DMS114 treated with DMSO at 0.1 percent for 48 hours (cell line): ENCODE measurements at regions not wholly inside any gene's neighbourhood (a gene's known extent, or its start where the extent isn't known, plus 50 kb on each side); places are given as distances from the start of the nearest gene placed in this dataset.
A peak's percentile ranks its signal among the peaks of the same experiment; 100 is the strongest.

Experiments
- DNase-seq: peaks from one replicate; lab custom pipeline; 2025; ENCODE audit not compliant: unreplicated experiment; lab: John Stamatoyannopoulos, UW

DNA sequence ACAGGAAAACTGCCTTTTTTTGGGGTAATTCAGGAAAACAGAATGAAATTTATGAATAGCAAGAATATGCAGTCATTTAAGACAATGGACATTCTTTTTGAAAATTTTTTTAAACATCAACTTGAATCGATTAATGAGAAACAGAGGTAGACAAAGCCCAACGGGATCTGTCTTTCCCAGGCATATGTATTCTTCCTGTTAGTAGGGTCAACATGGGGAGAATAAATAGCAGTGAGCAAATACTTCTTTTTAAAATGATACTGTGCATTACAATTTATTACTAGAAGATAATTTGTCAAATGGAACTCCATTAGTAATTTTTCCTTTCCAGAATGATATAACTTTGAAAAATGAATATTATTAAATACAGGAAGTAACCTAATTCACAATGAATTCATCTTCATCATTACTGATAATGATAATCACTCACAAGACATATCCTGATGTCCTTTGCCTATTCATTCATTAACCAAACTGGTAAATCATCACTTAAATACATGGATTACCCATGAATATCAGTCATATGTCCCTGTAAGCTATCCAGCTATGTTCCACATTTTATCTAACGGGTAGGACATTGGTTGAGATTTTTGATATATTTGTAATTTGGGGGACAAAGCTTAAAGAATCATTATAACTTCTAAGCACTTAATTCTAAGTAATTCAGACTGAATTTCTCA is 209.2 kb upstream of the CDIN1 start:
- no peak for DNase-seq

DNA sequence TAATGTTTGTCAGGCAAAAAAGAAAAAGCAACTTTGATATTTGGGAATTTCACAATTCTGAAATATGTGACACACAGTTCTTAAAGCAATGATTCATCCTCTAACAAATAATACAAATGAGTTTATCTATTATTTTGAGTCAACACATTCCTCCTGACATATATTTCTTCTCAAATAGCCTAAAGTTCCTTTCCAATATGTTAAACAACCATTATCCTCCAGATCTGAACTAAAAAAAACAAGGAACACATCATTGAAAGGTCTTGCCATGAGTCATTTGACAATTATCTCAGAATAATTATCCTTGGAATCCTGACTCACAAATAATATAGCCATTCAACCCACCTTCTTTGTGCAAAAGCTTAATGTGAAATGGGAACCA is 208.7 kb upstream of the CDIN1 start:
- peak; percentile 70 for DNase-seq

DNA sequence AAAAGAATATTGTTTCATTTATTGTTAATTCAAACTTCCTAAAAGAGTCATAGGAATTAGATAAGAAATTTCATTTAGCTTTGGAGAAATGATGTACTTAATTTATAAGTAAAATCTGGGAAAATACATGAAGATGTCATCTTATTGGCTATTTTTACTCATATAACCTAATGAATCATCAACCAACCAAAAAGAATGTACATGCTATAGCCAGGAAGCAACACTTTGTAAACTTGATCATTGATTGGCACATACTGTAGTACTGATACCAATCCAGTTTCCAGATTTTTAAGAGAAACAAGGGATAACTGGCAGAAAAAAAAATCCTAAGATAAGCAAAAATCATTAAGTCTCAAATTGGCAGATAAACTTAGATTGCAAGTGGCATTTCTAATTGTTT is 207.9 kb upstream of the CDIN1 start:
- DNase-seq = no peak

DNA sequence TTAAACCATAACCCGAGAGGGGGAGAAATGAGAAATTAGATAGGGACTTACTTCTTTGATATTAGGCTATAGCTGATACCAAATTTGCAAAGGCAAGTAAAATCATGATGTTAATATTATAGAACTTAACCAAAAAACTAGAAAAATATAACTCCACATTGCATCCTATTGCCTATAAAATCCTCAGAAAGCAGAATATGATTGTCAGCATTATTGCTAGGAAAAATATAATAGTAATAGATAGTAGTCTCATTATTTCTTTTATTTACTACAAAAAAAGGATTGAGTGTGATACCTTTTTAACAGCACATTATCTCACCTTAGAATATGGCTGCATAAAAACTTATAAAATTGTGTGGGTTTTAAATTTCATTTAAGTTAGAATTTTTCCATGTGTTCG is 206.5 kb upstream of the CDIN1 start:
- DNase-seq = no peak

DNA sequence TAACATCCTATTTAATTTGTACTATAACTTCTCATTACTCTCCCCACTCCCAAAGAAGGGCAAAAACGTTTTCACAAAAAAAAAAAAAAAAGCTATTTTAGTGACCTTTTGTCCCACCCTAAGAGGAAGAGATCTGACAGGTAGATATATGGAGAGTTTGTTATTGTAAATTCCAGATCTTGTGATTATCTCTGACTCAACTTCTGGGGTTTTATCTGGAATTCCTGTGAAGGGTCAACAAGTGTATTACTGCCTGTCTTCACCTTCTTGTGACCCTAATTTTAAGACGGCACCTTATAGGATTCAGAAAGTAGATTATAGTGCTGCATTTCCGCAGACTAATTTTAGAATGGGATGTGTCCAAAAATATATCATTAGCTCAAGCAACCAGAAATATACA is 205.9 kb upstream of the CDIN1 start:
- peak; percentile 81 for DNase-seq

DNA sequence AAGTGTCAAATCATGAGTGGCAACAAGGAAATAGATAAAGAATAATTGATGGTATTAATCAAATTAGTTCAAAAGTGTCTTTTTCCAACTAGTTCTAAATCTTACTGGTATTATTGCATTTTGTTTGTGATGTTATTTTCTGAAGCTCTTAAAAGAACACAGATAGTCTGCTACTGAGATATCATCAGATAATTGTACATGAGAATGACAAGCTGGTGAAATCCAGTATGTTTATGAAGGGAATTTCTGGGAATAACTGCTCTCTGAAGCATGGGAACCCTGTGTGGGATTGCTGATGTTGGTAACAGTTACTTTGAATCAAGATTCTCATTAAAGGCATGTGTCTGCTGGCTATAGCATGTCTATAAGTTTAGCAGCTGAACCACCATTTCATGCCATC is 190.3 kb upstream of the CDIN1 start:
- DNase-seq = no peak

DNA sequence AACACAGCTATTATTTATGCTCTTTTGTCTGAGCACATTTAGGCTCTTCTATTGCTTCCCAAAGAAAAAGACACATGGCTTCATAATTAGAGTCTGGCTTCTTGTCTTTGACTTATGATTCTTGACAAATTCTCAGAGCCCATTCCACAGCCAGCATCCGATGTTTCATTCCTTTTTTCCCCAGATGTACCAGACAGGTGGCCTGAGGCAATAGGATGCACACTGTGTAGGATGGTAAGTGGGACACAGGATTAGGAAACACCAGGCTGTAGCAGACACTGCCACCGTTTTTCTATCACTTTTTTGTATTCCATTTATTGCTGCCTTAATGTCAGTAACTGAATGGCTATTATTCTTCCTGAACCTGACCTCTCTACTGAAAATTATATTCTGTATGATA is 188.9 kb upstream of the CDIN1 start:
- no peak for DNase-seq

DNA sequence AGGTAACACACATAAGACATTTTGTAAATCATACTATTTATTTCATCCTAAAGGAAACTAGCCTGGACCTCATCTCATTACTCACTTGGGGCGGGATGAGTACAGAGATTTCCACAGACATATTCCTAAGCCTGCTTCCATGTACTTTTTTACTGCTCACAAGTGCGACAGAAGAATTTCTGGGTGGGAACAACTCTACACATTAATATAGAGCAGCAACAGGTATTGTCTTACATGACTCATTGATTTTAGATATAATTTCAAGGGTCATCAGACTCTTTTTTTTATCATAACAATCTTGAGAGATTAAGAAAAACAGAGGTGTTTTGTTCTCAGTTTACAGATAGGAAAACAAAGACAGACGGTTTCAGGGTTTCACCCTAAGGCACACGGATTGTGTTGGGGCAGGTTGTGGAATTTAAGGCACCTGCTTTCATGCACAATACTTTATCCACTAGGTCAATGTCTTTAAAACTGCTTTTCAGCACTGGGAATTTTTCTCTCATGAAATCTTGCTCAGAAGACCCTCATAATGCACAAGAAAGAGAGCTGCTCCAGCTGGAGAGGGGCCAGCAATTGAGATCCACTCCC is 186.7 kb upstream of the CDIN1 start:
- no peak for DNase-seq

DNA sequence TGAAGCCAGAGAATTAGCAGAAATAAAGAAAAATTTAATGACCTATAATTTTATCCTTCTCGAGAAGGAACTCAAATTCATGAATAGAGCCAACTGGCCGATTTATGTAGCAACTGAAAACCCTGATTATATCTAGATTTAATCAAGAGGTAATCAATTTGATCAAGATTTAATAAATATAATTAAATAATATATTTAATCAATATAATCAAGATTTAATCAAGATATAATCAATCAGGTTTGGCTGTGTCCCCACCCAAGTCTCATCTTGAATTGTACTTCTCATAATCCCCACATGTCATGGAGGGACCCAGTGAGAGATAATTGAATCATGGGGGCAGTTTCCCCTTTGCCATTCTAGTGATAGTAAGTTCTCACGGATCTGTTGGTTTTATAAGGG is 181.2 kb upstream of the CDIN1 start:
- no peak for DNase-seq

DNA sequence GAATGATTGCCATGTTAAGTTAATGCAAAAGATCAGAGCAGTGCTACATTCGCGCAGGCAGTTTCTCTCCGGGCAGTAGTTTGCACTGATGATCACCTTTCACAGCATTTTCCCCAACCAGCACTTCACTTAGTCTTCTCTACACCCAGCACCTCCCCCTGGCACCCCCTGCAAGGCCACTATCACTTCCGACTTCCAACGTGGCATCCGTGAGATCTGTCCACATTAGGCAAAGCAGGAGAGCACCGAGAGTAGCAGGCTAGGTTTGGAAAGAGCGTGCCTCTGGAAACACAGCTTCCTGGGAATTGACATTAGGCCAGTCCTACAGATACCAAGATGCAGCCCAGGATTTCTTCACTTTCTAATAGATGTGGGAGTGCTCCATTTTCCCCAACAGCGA is 180.2 kb upstream of the CDIN1 start:
- DNase-seq = no peak

DNA sequence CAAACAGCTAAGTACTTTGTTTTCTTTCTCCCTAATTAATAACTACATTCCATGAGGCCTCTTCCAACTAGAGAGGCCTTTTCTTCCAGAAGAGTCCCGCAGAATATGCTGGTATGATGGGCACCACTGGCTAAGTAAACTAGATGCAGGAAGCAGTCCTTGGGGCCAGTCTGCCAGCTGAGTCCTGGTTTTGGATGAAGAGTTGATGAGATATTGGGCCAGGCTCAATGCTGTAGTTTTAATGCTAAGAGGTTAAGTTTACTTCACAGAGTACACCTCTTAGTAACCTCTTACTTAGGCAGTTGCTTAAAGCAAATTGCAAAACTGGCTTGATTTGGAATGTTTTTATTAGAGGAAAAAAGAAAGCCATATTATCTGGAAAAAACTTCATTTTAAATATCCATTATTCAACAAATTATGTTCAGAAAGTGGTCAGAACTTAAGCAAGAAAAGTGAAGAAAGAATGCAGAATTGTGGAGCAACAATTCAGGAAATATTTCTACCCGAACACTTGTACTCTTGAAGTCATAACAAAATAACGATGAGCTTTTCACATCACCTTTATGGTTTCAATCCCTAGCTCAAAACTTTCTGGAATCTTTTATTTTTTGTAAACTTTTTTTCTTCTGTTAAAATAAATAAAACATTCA is 178.4 kb upstream of the CDIN1 start:
- peak; percentile 87 for DNase-seq

DNA sequence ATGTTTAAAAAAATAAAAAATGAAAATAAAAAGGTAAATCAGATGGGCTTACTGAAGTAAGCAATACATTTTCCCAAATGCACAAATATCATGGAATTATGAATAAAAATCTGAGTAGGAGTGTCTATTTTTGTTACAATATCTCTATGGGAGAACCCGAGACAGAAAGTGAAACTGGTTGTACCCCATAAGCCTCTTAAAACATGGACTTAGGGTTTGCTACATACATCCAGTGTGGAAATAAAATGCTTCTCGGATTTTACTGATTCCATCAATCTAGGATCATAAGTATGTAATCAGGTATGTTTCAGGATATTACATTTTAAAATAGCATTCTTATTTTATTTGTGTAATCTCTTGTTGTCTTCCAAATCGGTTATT is 177.8 kb upstream of the CDIN1 start:
- DNase-seq = no peak

DNA sequence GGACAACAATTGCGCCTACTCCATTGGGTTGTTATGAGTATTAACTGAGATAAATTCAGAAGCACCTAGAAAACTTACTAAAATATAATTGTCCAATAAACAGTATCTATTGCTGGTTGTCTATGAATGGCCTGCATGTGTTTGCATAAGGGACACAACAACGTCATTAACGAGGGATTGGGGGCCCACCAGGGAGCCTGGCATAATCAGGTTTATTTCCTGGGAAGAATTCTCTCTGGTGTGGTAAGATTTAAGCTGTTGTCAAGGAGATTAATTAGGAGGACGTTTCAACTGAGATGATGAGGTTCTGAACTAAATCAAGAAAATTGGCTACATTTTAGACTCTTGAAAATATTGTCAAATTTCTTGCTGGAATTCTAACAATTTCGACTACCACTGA is 176.1 kb upstream of the CDIN1 start:
- peak; percentile 81 for DNase-seq

DNA sequence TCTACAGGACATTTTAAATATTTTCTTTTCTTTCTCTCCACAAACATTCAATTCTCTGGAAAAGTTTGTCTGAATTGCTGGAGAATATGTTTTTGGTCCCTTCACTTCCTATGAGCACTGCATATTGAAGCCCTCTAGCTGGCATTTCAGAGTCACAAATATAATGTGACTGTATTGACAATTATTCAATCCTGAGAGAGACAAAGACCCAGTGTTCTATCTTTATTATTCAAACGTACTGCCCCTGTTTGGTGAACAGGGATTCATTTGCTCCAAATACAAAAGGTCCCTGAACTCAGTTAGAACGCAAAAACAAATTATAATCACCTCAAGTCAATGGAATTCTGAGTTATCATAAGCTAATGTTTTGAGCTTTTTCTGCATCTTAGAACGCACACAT is 173.1 kb upstream of the CDIN1 start:
- DNase-seq = no peak

DNA sequence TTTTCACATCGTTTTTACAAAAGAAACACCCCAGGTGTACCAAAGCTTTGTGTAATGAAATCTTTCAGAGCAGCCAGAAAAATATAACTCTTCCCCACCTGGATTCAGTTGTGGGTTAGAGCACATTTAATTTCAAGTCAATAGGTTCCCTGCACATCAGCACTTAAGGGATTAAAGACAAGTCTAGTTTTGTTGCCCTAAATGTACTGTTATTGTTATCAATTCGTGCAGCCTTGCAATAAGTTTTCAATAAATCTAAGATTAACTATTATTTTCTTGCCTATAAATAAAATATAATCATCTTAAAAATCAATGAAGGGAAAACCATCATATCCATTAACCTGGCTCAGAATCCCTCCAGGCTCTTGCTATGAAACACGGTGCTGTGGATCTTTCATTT is 172.5 kb upstream of the CDIN1 start:
- DNase-seq = no peak

DNA sequence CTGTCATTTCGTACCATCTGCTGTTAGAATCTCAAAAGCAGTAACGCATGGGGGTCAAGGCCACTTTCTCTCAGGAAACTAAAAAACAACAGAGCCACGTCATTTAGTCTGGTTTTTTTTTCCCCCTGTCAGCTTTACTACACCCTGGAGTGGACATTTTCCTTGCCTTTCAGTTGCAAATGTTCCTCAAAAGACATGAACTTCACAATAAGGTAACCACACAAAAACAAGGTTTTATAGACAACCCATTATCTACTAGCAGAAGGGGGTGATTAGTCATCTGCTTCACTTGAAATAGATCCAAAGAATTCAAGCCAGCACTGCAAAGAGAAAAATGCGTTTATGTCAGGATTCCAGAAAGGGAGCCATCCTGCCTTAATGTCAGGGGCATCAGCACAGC is 171.8 kb upstream of the CDIN1 start:
- peak; percentile 93 for DNase-seq

DNA sequence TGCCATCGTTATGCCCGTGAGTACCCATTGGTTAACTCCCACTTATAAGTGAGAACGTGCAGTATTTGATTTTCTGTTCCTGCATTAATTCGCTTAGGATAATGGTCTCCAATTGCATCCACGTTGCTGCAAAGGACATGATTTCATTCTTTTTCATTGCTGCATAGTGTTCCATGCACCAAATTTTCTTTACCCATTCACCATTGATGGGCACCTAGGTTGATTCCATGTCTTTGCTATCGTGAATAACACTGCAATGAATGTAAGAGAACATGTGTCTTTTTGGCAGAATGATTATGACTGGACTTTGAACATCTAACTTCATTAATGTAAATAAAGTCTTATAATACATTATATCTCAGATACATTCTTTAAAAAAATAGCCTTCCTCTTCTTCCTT is 169.6 kb upstream of the CDIN1 start:
- DNase-seq = no peak

DNA sequence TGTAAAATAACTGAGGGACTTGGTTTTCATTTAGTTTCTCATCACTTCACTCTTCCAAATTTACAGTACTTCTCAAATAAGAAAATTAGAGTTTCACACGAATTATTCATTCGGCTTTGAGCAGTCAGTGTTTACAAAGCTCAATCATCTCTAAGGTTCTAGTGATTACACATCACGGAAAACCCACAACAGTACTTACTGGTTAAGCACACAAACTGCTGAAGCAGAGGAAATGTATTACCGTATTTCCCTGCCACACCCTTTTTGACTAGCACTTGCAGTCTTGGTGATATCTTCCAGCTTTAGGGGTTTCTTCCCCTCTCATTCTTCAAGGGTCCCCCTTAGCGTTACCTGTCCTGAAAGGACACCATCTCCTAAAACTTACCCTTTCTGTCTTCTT is 164.8 kb upstream of the CDIN1 start:
- no peak for DNase-seq

DNA sequence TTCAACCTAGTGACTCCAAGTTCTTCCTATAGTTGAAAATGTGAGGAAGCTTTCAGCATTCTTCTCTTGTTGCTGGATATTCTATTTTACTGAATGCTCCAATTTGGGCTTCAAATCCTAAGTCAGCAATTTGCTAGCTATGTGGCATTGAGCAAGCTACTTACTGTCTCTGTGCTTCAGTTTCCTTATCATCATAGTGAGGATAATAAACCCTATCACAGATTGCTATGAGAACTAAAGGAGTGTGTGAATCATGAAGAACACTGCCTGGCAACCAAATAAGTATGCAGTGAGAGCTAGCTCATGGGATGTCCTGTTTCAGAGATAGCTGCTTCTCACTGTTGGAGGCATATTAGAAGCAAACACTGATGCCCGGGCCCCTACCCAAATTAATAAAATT is 163.8 kb upstream of the CDIN1 start:
- no peak for DNase-seq

DNA sequence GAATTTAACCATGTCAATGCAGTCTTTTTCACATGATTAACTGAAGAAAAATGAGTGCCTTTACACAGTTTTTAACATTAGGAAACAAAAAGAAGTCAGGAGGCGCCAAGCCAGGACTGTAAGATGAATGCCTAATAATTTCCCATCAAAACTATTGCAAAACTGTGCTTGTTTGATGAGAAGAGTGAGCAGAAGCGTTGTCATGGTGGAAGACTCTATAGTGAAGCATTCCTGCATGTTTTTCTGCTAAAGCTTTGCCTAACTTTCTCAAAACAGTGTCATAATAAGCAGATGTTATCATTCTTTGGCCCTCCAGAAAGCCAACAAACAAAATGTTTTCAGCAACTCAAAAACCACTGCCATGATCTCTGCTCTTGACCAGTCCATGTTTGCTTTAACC is 156.8 kb upstream of the CDIN1 start:
- DNase-seq = no peak

DNA sequence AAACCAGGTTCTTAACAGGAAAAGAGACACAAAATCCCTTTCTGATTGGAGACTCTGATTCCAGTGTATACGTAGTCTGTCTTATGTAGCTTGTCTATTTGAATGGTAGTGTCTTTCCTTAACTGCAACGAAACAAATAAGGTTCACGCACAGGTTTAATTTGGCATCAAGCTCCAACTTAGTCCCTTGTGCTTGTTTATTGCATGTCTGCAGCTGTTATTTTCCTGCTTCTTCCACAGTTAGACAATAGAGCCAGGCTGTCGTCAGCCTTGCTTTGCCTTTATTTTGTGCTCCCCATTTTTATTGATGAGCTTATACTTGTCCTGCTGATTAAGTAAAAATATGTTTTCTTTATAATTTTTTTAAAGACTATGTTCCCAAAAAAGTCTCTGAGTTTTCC is 152.7 kb upstream of the CDIN1 start:
- DNase-seq = no peak

DNA sequence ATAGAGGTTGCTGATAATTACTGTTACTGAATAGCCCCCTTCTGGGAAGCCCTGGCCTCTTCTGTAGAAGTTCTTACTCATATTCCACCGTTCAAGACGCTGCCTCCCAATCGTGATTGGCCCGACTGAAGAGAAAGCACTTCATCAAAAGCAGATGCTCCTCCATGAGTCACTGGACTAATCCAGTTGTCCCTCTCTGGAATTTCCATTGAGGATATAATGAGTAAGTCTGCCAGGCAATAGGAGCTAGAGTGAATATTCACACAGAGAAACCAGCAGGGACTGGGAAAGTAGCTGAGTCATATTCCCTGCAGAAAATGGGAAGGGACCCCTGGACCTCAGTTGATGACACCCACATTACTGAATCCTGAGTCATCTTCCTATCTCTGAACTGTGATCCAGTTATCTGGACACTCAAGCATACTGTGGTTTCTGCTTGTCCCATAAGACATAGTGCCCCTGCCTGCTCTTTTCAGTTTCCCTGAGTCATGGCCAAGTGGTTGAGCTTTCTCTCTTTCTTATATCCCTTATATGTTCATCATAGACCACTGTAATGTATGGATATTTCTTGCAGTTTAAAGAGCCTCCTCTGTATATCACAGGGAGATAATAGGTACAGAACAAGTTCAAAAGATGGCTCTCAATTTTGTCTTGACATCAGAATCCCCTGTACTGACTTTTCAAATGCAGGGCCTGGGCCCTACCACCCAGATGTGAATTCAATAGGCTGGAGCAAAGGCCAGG is 151.2 kb upstream of the CDIN1 start:
- no peak for DNase-seq
